NT2/D1 (cell line): ENCODE measurements at regions not wholly inside any gene's neighbourhood (a gene's known extent, or its start where the extent isn't known, plus 50 kb on each side); places are given as distances from the start of the nearest gene placed in this dataset.

ENCODE experiments used
- DNase-seq: peaks from one replicate; pipeline ENCODE4 v3.0.0-alpha.2; 2011; ENCODE audit warnings: low read depth, low spot score
- H3K27me3 ChIP-seq: 2 replicates; pipeline ENCODE4 v1.6.0; 2011; ENCODE audit warnings: mild to moderate bottlenecking; ENCODE audit not compliant: insufficient read length, insufficient read depth
- H3K36me3 ChIP-seq: 2 replicates; pipeline ENCODE4 v1.6.1; 2011; ENCODE audit warnings: mild to moderate bottlenecking, low read length, mixed read lengths; ENCODE audit not compliant: insufficient read depth, insufficient read length
- H3K4me1 ChIP-seq: 2 replicates; pipeline ENCODE4 v1.5.1; 2011; ENCODE audit not compliant: insufficient read depth, insufficient read length
- H3K4me3 ChIP-seq: 2 replicates; pipeline ENCODE4 v1.5.1; 2011; ENCODE audit warnings: low read depth; ENCODE audit not compliant: insufficient read length
- H3K9ac ChIP-seq: 2 replicates; pipeline ENCODE4 v1.6.0; 2011; ENCODE audit warnings: low read depth; ENCODE audit not compliant: insufficient read length
- H3K9me3 ChIP-seq: 2 replicates; pipeline ENCODE4 v1.5.1; 2011; ENCODE audit warnings: mild to moderate bottlenecking, low read length; ENCODE audit not compliant: insufficient read depth
- SUZ12 ChIP-seq: IDR thresholded peaks from 2 replicates; pipeline ENCODE4 v1.6.1; 2011; ENCODE audit not compliant: insufficient read length, insufficient read depth; ENCODE audit errors: extremely low read depth
- YY1 ChIP-seq: IDR thresholded peaks from 2 replicates; pipeline ENCODE4 v1.6.1; 2011; ENCODE audit not compliant: insufficient read length, insufficient read depth
- ZNF274 ChIP-seq: IDR thresholded peaks from 2 replicates; pipeline ENCODE4 v1.6.1; 2011; ENCODE audit warnings: mild to moderate bottlenecking, low read depth, low read length

- H3K4me1 ChIP-seq, result no peaks in the 10 kb centered on the region
- H3K9me3 ChIP-seq, result no peaks in the 10 kb centered on the region
- no peak for DNase-seq
- no peaks in the 10 kb centered on the region for H3K36me3 ChIP-seq
- H3K27me3 ChIP-seq, result no peaks in the 10 kb centered on the region
- no peak overlapping the region for H3K9ac ChIP-seq
- TF ChIP-seq SUZ12 (no peak), ZNF274 (no peak), YY1 (no peak)
- no peak overlapping the region for H3K4me3 ChIP-seq
Measured at GRCh38 chr18:75525331-75525730, 97.8 kb upstream of the SMIM21 start.

- Histone ChIP-seq H3K4me3 (no peak overlapping the region), H3K9ac (no peak overlapping the region), H3K36me3 (no peaks in the 10 kb centered on the region), H3K27me3 (no peaks in the 10 kb centered on the region), H3K9me3 (no peaks in the 10 kb centered on the region), H3K4me1 (no peaks in the 10 kb centered on the region)
- TF ChIP-seq ZNF274, result no peak
- TF ChIP-seq YY1, result no peak
- no peak for TF ChIP-seq SUZ12
- DNase-seq, result no peak
Measured at GRCh38 chr18:75524841-75525240, 97.3 kb upstream of the SMIM21 start.

- TF ChIP-seq SUZ12 (no peak), YY1 (no peak), ZNF274 (no peak)
- no peaks in the 10 kb centered on the region for H3K9me3 ChIP-seq
- no peaks in the 10 kb centered on the region for H3K36me3 ChIP-seq
- DNase-seq, result no peak
- no peak overlapping the region for H3K9ac ChIP-seq
- no peak overlapping the region for H3K4me3 ChIP-seq
- no peaks in the 10 kb centered on the region for H3K4me1 ChIP-seq
- H3K27me3 ChIP-seq, result no peaks in the 10 kb centered on the region
Measured at GRCh38 chr18:75524181-75524580, 96.7 kb upstream of the SMIM21 start.

GRCh38 chr18:75521816-75522215, 94.3 kb upstream of the SMIM21 start:
- Histone ChIP-seq H3K36me3 (no peaks in the 10 kb centered on the region), H3K4me1 (no peaks in the 10 kb centered on the region), H3K9me3 (no peaks in the 10 kb centered on the region), H3K4me3 (no peak overlapping the region), H3K9ac (no peak overlapping the region), H3K27me3 (no peaks in the 10 kb centered on the region)
- no peak for TF ChIP-seq SUZ12
- DNase-seq, result no peak

- Histone ChIP-seq H3K4me1 (no peaks in the 10 kb centered on the region), H3K27me3 (no peaks in the 10 kb centered on the region), H3K36me3 (no peaks in the 10 kb centered on the region), H3K4me3 (no peak overlapping the region), H3K9me3 (no peaks in the 10 kb centered on the region), H3K9ac (no peak overlapping the region)
- no peak for DNase-seq
- TF ChIP-seq ZNF274 (no peak), YY1 (no peak), SUZ12 (no peak)
Measured at GRCh38 chr18:75518007-75518406, 90.5 kb upstream of the SMIM21 start.

- Histone ChIP-seq H3K9me3 (no peaks in the 10 kb centered on the region), H3K27me3 (no peaks in the 10 kb centered on the region), H3K36me3 (no peaks in the 10 kb centered on the region), H3K4me1 (no peaks in the 10 kb centered on the region), H3K9ac (no peak overlapping the region), H3K4me3 (no peak overlapping the region)
- no peak for TF ChIP-seq SUZ12
- no peak for TF ChIP-seq YY1
- TF ChIP-seq ZNF274, result no peak
- DNase-seq, result no peak
Measured at GRCh38 chr18:75517286-75517685, 89.8 kb upstream of the SMIM21 start.

GRCh38 chr18:75507636-75508035, 80.1 kb upstream of the SMIM21 start:
- no peaks in the 10 kb centered on the region for H3K27me3 ChIP-seq
- no peak for DNase-seq
- TF ChIP-seq SUZ12 (no peak), YY1 (no peak), ZNF274 (no peak)

GRCh38 chr18:75506913-75507312, 79.4 kb upstream of the SMIM21 start:
- no peak overlapping the region for H3K9ac ChIP-seq
- H3K9me3 ChIP-seq, result no peaks in the 10 kb centered on the region
- H3K27me3 ChIP-seq, result no peaks in the 10 kb centered on the region
- no peaks in the 10 kb centered on the region for H3K36me3 ChIP-seq
- no peak for DNase-seq
- TF ChIP-seq YY1 (no peak), ZNF274 (no peak), SUZ12 (no peak)
- H3K4me3 ChIP-seq, result no peak overlapping the region
- H3K4me1 ChIP-seq, result no peaks in the 10 kb centered on the region

More at GRCh38 chr18:75507636-75508035, 80.1 kb upstream of the SMIM21 start:
- no peaks in the 10 kb centered on the region for H3K9me3 ChIP-seq
- H3K4me1 ChIP-seq, result no peaks in the 10 kb centered on the region
- no peaks in the 10 kb centered on the region for H3K36me3 ChIP-seq
- H3K9ac ChIP-seq, result no peak overlapping the region
- no peak overlapping the region for H3K4me3 ChIP-seq
